ENCODE measurements at regions not wholly inside any gene's neighbourhood (a gene's known extent, or its start where the extent isn't known, plus 50 kb on each side); places are given as distances from the start of the nearest gene placed in this dataset.

GRCh38 chr4:131609039-131609438, 1540.1 kb upstream of the PCDH10 start:
- TF ChIP-seq CTCF (conservative IDR thresholded peaks at IDR 0.05; ENCODE audit: low read depth, low read length) (no peak), EZH2 (IDR thresholded peaks at IDR 0.05; ENCODE audit: borderline replicate concordance, low read depth, low read length, poor library complexity, severe bottlenecking) (no peak)

All from A673 (cell line).